SK-N-SH treated with all-trans-retinoic acid at 6 μM for 48 hours (cell line): ENCODE measurements at regions not wholly inside any gene's neighbourhood (a gene's known extent, or its start where the extent isn't known, plus 50 kb on each side); places are given as distances from the start of the nearest gene placed in this dataset.

Experiments
- ARNTL ChIP-seq: fragments of 450-650 bp; formaldehyde crosslinking; IDR thresholded peaks from 2 replicates; pipeline ENCODE4 v1.5.0; 2020; ENCODE audit warnings: low read depth, mild to moderate bottlenecking, moderate library complexity, borderline replicate concordance
- GLIS3 ChIP-seq: fragments of 250-450 bp; sonication (Bioruptor Pico); IDR thresholded peaks from 2 replicates; pipeline ENCODE4 v1.5.0; 2020; ENCODE audit warnings: mild to moderate bottlenecking, moderate library complexity
- PATZ1 ChIP-seq: fragments of 250-450 bp; sonication (Bioruptor Pico); IDR thresholded peaks from 2 replicates; pipeline ENCODE4 v1.8.0; 2020; ENCODE audit warnings: mild to moderate bottlenecking, moderate library complexity, borderline replicate concordance
- TCF4 ChIP-seq: fragments of 250-450 bp; sonication (Bioruptor Pico); IDR thresholded peaks from 2 replicates; pipeline ENCODE4 v1.8.0; 2021; ENCODE audit warnings: mild to moderate bottlenecking, moderate library complexity, borderline replicate concordance
- TOX ChIP-seq: fragments of 250-450 bp; sonication (Bioruptor Pico); IDR thresholded peaks from 2 replicates; pipeline ENCODE4 v1.8.0; 2021; ENCODE audit warnings: mild to moderate bottlenecking, moderate library complexity, borderline replicate concordance
- ZFP3 ChIP-seq: fragments of 250-450 bp; sonication (Bioruptor Pico); IDR thresholded peaks from 2 replicates; pipeline ENCODE4 v1.5.0; 2020; ENCODE audit warnings: mild to moderate bottlenecking, moderate library complexity
- ZNF70 ChIP-seq: fragments of 450-650 bp; formaldehyde crosslinking; IDR thresholded peaks from 2 replicates; pipeline ENCODE4 v1.5.0; 2020; ENCODE audit warnings: mild to moderate bottlenecking, moderate library complexity
- TF ChIP-seq, protein P1 (sequence below): fragments of 250-450 bp; sonication (Bioruptor Pico); IDR thresholded peaks from 2 replicates; pipeline ENCODE4 v1.5.0; 2020; ENCODE audit warnings: mild to moderate bottlenecking, moderate library complexity
- TF ChIP-seq, protein P2 (sequence below): fragments of 250-450 bp; sonication (Bioruptor Pico); IDR thresholded peaks from 2 replicates; pipeline ENCODE4 v1.8.0; 2021; ENCODE audit warnings: low read depth, mild to moderate bottlenecking, moderate library complexity, borderline replicate concordance

GRCh38 chr7:159215076-159215475 is 70.4 kb upstream of the VIPR2 start:
- TF ChIP-seq, protein P1, sequence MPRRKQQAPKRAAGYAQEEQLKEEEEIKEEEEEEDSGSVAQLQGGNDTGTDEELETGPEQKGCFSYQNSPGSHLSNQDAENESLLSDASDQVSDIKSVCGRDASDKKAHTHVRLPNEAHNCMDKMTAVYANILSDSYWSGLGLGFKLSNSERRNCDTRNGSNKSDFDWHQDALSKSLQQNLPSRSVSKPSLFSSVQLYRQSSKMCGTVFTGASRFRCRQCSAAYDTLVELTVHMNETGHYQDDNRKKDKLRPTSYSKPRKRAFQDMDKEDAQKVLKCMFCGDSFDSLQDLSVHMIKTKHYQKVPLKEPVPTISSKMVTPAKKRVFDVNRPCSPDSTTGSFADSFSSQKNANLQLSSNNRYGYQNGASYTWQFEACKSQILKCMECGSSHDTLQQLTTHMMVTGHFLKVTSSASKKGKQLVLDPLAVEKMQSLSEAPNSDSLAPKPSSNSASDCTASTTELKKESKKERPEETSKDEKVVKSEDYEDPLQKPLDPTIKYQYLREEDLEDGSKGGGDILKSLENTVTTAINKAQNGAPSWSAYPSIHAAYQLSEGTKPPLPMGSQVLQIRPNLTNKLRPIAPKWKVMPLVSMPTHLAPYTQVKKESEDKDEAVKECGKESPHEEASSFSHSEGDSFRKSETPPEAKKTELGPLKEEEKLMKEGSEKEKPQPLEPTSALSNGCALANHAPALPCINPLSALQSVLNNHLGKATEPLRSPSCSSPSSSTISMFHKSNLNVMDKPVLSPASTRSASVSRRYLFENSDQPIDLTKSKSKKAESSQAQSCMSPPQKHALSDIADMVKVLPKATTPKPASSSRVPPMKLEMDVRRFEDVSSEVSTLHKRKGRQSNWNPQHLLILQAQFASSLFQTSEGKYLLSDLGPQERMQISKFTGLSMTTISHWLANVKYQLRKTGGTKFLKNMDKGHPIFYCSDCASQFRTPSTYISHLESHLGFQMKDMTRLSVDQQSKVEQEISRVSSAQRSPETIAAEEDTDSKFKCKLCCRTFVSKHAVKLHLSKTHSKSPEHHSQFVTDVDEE: no peak
- TF ChIP-seq PATZ1 (CRISPR knock-in tag) (no peak), ZFP3 (CRISPR knock-in tag) (no peak), ZNF70 (no peak), TOX (CRISPR knock-in tag) (no peak), TCF4 (no peak), ARNTL (no peak), GLIS3 (CRISPR knock-in tag) (no peak)
- TF ChIP-seq, protein P2, sequence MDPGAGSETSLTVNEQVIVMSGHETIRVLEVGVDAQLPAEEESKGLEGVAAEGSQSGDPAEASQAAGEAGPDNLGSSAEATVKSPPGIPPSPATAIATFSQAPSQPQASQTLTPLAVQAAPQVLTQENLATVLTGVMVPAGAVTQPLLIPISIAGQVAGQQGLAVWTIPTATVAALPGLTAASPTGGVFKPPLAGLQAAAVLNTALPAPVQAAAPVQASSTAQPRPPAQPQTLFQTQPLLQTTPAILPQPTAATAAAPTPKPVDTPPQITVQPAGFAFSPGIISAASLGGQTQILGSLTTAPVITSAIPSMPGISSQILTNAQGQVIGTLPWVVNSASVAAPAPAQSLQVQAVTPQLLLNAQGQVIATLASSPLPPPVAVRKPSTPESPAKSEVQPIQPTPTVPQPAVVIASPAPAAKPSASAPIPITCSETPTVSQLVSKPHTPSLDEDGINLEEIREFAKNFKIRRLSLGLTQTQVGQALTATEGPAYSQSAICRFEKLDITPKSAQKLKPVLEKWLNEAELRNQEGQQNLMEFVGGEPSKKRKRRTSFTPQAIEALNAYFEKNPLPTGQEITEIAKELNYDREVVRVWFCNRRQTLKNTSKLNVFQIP (CRISPR knock-in tag): no peak
